Ovary (tissue), 3 donors: ENCODE measurements at regions not wholly inside any gene's neighbourhood (a gene's known extent, or its start where the extent isn't known, plus 50 kb on each side); places are given as distances from the start of the nearest gene placed in this dataset.

Source experiments
- POLR2A ChIP-seq: fragments of 450-650 bp; IDR thresholded peaks from one replicate; pipeline ENCODE4 v1.6.1; 2017; ENCODE audit warnings: antibody characterized with exemption, mild to moderate bottlenecking, moderate library complexity
- TF ChIP-seq, protein P1 (sequence below), 3 donors: fragments of 450-650 bp in 2 of 3; fragments of 200-600 bp in 1 of 3; IDR thresholded peaks; one replicate each; pipeline versions ENCODE4 v1.5.1 to v1.8.0; 2016 to 2022; ENCODE audit warnings: antibody characterized with exemption in 3 of 3, mild to moderate bottlenecking in 1 of 3
- donor health status: DM: no; HTN: no; CAD: no.

DNA sequence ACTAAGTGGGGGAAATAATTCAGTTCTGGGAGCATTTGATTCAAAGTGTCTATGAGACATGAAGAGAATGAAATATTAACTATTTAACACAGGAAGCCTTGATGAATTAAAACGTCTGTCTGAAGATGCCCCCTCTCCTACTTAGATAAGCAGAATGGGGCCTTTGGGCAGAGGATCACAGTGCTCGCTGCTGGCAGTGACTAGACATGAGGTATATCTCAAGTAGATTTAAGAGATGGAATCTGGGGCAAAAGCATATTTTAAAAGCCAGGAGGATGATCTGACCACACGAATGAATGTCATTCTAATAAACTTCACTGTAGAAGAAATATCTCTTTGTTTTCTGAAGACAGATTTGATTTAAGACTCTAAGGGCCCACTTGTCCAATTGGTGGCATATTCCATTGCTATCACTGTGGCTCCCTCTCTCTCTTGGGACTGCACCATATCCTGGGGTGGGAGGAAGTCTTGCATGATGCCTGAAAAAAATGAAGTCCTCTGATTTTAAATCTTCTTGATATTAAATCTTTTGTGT is 254.0 kb downstream of the MAN2A1 start:
- TF ChIP-seq, protein P1, sequence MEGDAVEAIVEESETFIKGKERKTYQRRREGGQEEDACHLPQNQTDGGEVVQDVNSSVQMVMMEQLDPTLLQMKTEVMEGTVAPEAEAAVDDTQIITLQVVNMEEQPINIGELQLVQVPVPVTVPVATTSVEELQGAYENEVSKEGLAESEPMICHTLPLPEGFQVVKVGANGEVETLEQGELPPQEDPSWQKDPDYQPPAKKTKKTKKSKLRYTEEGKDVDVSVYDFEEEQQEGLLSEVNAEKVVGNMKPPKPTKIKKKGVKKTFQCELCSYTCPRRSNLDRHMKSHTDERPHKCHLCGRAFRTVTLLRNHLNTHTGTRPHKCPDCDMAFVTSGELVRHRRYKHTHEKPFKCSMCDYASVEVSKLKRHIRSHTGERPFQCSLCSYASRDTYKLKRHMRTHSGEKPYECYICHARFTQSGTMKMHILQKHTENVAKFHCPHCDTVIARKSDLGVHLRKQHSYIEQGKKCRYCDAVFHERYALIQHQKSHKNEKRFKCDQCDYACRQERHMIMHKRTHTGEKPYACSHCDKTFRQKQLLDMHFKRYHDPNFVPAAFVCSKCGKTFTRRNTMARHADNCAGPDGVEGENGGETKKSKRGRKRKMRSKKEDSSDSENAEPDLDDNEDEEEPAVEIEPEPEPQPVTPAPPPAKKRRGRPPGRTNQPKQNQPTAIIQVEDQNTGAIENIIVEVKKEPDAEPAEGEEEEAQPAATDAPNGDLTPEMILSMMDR (IDR thresholded peaks at IDR 0.05), result no peak
- TF ChIP-seq POLR2A, result no peak
